Activated CD4-positive, alpha-beta T cell treated with anti-CD3 and anti-CD28 coated beads, Interleukin-2, amount 10 ng/mL, durations not matched to agents 24 days and 14 days (primary cell): ENCODE measurements at regions not wholly inside any gene's neighbourhood (a gene's known extent, or its start where the extent isn't known, plus 50 kb on each side); places are given as distances from the start of the nearest gene placed in this dataset.
"Not testable (repeated sequence)": the region's sequence is repeated elsewhere in the genome, so short reads cannot be mapped to it uniquely, and the experiment has no call there.

Experiments used
- DNase-seq: peaks from one replicate; pipeline ENCODE4 v3.0.0; 2022
- H3K27ac Mint-ChIP-seq: one replicate; pipeline ENCODE4 v1.8.0; 2022; ENCODE audit warnings: mild to moderate bottlenecking, mixed read lengths
- H3K27me3 Mint-ChIP-seq: one replicate; pipeline ENCODE4 v1.8.0; 2022; ENCODE audit warnings: mixed read lengths
- H3K36me3 Mint-ChIP-seq: one replicate; pipeline ENCODE4 v1.8.0; 2022; ENCODE audit warnings: low read depth, mild to moderate bottlenecking, mixed read lengths
- H3K4me1 Mint-ChIP-seq: one replicate; pipeline ENCODE4 v1.8.0; 2021; ENCODE audit warnings: mixed read lengths
- H3K4me3 Mint-ChIP-seq: one replicate; pipeline ENCODE4 v1.8.0; 2022; ENCODE audit warnings: mild to moderate bottlenecking, moderate library complexity, mixed read lengths
- H3K9me3 Mint-ChIP-seq: one replicate; pipeline ENCODE4 v1.8.0; 2021; ENCODE audit warnings: mixed read lengths
- intact Hi-C: fragments of 100-400 bp; cut with micrococcal nuclease; formaldehyde crosslinking; loops from one replicate; pipeline ENCODE4 v1.15.1; 2023

DNA sequence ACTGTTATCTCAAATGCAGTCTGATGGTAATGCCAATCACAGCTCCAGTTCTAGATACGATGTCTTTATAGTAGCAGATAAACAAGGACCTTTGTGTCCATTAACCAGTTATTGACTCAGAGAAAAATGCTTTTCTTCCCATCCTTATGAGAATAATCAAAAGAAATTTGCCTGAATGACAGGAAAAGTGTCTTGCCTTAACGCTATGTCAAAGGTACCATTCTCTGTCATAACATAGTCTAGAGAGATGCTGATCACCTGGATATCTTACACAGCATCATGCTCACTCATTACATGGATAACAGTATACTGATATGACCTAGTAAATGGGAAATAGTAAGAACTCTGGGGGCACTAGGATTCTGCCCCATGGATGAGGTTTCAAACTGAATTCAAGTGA is 151.7 kb upstream of the NEGR1 start:
- DNase-seq = no peak
- no peaks in the 10 kb centered on the region for H3K4me1 Mint-ChIP-seq
- intact Hi-C loops = no loop called here
- no peaks in the 10 kb centered on the region for H3K27me3 Mint-ChIP-seq
- H3K9me3 Mint-ChIP-seq = no peaks in the 10 kb centered on the region
- H3K4me3 Mint-ChIP-seq = no peak overlapping the region
- H3K36me3 Mint-ChIP-seq = no peaks in the 10 kb centered on the region
- H3K27ac Mint-ChIP-seq = no peak overlapping the region

DNA sequence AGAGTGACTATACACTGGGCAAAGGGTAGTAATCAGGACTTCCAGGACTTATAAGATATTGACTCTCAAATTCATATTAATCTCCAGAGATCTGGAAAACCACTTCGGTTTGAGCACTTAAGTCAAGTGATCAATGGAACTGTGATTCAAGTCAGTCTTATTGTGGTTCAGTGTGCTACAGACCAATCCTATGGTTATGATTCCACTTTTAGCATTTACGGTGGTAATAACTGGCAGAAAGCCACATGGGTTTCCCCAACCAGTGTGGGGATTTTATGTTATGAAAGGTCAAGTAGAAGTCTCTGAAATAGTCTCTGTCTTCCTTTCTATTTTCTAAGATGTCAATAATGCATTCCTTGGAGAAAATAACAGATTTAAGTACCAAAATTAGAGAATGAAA is 151.3 kb upstream of the NEGR1 start:
- Mint-ChIP-seq H3K4me1 (no peaks in the 10 kb centered on the region), H3K9me3 (no peaks in the 10 kb centered on the region), H3K27ac (no peak overlapping the region), H3K27me3 (no peaks in the 10 kb centered on the region), H3K36me3 (no peaks in the 10 kb centered on the region), H3K4me3 (no peak overlapping the region)
- no peak for DNase-seq
- intact Hi-C loops = no loop called here

DNA sequence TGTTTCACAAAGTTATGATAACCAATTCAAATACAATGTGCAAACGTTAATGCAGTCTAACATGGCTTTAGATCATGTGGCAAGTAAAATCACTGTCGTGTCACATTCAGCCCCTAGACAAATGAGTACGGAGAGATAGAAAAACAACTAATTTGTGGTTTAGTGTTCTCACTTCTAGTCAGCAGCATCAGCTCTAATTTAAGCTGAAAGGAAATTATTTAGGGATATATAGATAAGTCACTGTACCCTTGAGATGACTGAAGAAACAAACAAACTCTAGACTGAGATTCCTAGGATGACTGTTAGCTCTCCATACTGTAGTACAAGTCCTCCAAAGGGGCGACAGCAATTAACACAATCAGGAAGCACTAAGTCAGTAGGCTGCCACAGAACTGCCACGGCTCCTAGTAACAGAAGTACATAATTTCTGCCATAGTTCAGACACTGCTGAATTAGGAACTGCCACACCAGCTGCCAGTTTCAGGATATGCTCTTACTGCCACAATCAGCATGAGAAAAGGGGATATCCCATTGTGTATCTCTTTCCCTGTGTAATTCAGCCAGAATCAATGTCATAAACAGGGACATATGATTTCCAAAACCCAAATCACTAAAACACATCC is 150.4 kb upstream of the NEGR1 start:
- intact Hi-C loops = no loop called here
- H3K9me3 Mint-ChIP-seq = peaks cover 5% of the 10 kb centered on the region

DNA sequence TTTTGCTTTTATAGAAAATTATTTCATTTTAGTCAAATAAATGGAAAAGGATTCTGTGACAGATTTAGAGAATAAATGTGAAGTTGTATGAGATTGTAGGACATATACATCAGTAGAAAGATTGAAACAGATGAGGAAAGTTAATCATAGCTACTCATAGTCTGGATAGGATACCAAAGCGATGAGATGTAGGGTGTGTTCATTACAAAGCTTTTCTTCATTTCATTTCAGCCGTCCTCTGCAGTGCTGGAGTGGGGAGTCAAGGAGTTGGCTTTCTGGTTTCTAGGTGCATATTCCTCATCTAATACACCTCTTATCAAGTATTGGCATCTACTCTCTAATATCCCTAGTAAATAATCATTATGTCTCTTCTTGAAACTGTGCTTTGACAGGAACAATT is 149.5 kb upstream of the NEGR1 start:
- Mint-ChIP-seq H3K27me3 (no peaks in the 10 kb centered on the region), H3K9me3 (peaks cover 12% of the 10 kb centered on the region), H3K27ac (no peak overlapping the region), H3K4me3 (no peak overlapping the region), H3K36me3 (no peaks in the 10 kb centered on the region), H3K4me1 (no peaks in the 10 kb centered on the region)
- intact Hi-C loops = no loop called here
- DNase-seq = no peak

More for the DNA sequence above, 150.4 kb upstream of the NEGR1 start:
- H3K27ac Mint-ChIP-seq = no peak overlapping the region
- H3K4me1 Mint-ChIP-seq = no peaks in the 10 kb centered on the region
- DNase-seq = no peak
- no peaks in the 10 kb centered on the region for H3K36me3 Mint-ChIP-seq
- H3K27me3 Mint-ChIP-seq = no peaks in the 10 kb centered on the region
- no peak overlapping the region for H3K4me3 Mint-ChIP-seq

DNA sequence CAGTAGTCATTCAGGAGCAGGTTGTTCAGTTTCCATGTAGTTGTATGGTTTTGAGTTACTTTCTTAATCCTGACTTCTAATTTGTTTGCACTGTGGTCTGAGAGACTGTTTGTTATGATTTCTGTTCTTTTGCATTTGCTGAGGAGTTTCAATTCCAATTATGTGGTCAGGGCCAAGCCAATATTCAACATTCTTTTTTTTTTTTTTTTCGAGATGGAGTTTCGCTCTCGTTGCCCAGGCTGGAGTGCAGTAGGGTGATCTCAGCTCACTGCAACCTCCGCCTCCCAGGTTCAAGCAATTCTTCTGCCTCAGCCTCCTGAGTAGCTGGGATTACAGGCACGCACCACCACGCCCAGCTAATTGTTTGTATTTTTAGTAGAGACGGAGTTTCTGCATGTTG is 145.9 kb upstream of the NEGR1 start:
- not testable (repeated sequence) for H3K27me3 Mint-ChIP-seq

DNA sequence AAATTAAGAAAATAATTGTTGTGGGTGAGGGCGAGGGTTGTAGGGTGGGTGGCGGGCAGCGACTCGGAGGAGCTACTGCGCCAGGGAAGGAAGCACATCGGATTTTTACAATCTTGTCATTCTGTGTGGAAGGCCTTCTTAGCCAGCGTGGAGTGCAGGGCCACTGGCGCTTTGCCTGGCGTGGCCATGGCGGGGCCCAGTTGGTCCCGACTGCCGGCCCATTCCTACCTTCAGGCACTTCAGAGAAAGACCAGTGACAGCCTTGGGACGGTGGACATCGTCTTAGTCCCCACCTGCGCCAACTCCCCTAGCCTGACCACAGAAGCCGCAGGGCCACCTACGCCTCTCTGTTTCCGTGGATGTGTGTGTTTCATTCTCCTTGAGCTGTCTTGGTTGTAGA is 136.9 kb upstream of the NEGR1 start:
- intact Hi-C loops = no loop called here
- Mint-ChIP-seq H3K4me1 (no peaks in the 10 kb centered on the region), H3K36me3 (no peaks in the 10 kb centered on the region)

More for the DNA sequence above, 145.9 kb upstream of the NEGR1 start:
- H3K4me3 Mint-ChIP-seq, H3K36me3 Mint-ChIP-seq, intact Hi-C loops, DNase-seq, H3K4me1 Mint-ChIP-seq, H3K27ac Mint-ChIP-seq: not testable (repeated sequence)
- peaks cover 15% of the 10 kb centered on the region for H3K9me3 Mint-ChIP-seq

DNA sequence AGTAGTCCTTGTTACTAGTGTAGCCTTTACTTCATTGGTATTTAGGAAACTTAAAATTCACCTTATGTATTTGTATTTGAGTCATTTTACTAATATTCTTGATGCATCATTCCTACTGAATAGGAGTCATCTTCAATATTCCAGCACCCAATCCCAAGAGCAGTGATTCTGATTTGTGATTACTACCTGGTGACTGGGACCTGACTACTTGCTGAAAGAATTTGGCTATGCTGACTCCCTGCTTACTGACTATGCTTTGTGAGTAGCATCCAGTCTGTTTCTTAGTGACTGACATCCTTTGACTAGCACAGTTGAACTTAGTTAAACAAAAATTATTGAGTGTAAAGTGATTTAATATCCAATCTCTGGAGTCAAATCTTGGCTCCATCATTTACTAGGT is 129.9 kb upstream of the NEGR1 start:
- Mint-ChIP-seq H3K4me1 (no peaks in the 10 kb centered on the region), H3K27me3 (no peaks in the 10 kb centered on the region), H3K36me3 (no peaks in the 10 kb centered on the region), H3K9me3 (no peaks in the 10 kb centered on the region), H3K4me3 (no peak overlapping the region), H3K27ac (no peak overlapping the region)
- DNase-seq = no peak
- intact Hi-C loops = no loop called here

More for the DNA sequence above, 136.9 kb upstream of the NEGR1 start:
- Mint-ChIP-seq H3K9me3 (no peaks in the 10 kb centered on the region), H3K27ac (no peak overlapping the region), H3K4me3 (no peak overlapping the region), H3K27me3 (no peaks in the 10 kb centered on the region)
- no peak for DNase-seq

DNA sequence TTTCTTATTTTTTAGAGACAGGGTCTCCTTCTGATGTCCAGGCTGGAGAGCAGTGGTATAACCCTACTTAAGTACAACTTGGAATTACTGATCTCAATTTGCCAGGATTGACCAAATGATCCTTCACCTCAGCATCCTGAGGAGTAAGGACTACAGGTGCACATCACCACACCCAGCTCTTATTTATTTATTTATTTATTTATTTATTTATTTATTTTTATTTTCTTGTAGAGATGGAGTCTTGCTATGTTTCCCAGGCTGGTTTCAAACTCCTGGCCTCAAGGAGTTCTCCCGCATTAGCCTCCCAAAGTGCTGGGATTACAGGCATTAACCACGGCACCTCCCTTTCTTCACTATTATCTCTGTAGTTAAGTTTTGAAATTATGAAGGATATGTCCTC is 117.5 kb upstream of the NEGR1 start:
- Mint-ChIP-seq H3K27me3 (no peaks in the 10 kb centered on the region), H3K27ac (no peak overlapping the region), H3K36me3 (no peaks in the 10 kb centered on the region), H3K4me3 (no peak overlapping the region), H3K4me1 (no peaks in the 10 kb centered on the region), H3K9me3 (no peaks in the 10 kb centered on the region)
- DNase-seq = no peak
- intact Hi-C loops = no loop called here

DNA sequence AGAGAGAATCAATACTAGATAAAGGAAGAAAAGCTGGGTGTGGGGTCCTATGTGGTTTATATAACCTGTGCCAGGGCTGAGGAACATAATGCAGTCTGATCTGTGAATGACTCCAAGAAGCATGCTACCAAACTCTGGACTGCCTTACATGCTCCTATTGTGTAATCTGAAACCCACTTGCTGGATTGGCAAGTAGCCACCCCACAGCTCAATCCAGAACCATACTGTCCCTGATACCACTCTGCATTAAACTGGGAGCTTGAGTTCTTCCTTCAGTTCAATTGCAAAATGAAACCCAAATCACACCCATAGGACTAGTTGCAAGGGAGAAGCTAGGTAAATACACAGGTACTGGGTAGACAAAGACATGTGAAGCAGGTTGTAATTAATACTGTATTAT is 115.4 kb upstream of the NEGR1 start:
- no peaks in the 10 kb centered on the region for H3K27me3 Mint-ChIP-seq
- H3K36me3 Mint-ChIP-seq = no peaks in the 10 kb centered on the region
- no peaks in the 10 kb centered on the region for H3K4me1 Mint-ChIP-seq
- intact Hi-C loops = no loop called here
- no peak overlapping the region for H3K4me3 Mint-ChIP-seq
- no peak overlapping the region for H3K27ac Mint-ChIP-seq
- DNase-seq = no peak
- no peaks in the 10 kb centered on the region for H3K9me3 Mint-ChIP-seq

DNA sequence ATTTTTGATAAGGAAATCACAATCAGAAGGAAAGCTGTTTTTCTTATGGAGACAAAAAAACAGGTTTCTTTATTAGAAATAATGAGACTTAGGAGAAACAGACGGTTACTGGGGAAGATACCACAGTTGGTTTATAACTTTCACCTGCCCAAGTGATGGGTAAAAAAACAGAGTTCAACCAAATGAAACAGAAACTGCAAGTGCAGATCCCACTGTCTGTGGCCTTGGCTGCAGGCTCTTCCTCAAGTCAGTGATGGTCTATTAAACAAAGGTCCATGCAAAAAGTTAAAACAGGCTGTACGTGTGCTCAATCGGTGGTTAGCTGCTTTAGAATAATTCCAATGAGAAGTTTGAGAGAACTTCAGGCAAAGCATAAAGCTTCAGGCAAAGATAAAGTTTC is 112.1 kb upstream of the NEGR1 start:
- intact Hi-C loops = no loop called here
- Mint-ChIP-seq H3K4me3 (no peak overlapping the region), H3K36me3 (no peaks in the 10 kb centered on the region), H3K4me1 (no peaks in the 10 kb centered on the region), H3K9me3 (no peaks in the 10 kb centered on the region), H3K27me3 (no peaks in the 10 kb centered on the region), H3K27ac (no peak overlapping the region)
- DNase-seq = no peak

DNA sequence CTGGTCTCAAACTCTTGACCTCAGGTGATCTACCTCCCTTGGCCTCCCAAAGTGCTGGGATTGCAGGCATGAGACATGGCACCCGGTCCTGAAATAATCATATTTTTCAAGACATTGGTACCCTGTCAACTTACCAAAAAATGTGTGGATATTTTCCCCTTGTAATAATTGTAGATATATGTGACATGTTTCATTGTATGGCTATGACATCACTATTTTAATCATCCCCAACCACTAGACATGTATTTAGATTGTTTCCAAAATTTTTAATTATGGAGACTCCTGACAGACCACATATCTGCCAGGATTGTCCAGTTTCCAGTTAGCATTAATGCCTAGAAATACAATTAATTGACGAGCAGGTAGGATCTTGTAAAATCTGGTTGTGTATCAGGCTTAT is 96.7 kb upstream of the NEGR1 start:
- Mint-ChIP-seq H3K36me3 (no peaks in the 10 kb centered on the region), H3K4me1 (no peaks in the 10 kb centered on the region), H3K9me3 (no peaks in the 10 kb centered on the region), H3K27me3 (no peaks in the 10 kb centered on the region), H3K27ac (no peak overlapping the region), H3K4me3 (no peak overlapping the region)
- no peak for DNase-seq
- intact Hi-C loops = no loop called here

DNA sequence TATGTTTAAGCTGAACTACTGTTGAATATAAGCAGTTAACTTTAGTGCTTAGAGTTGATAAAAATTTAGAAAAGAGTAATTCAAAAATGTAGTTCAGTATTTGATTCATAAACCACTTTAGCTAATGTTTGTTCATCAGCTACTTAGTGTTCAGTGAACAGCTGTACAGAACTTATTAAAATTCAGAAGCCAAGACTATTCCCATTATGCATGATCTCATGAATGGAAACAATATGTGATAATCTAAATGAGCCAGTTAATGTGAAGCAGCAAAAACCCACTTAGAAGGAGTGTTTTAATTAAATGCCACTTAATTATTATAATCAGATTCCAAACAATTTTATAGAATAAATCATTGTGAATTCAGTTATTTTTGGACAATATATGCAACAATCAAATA is 92.9 kb upstream of the NEGR1 start:
- Mint-ChIP-seq H3K9me3 (no peaks in the 10 kb centered on the region), H3K4me3 (no peak overlapping the region), H3K36me3 (no peaks in the 10 kb centered on the region), H3K27me3 (no peaks in the 10 kb centered on the region), H3K4me1 (no peaks in the 10 kb centered on the region), H3K27ac (no peak overlapping the region)
- no peak for DNase-seq
- intact Hi-C loops = no loop called here

DNA sequence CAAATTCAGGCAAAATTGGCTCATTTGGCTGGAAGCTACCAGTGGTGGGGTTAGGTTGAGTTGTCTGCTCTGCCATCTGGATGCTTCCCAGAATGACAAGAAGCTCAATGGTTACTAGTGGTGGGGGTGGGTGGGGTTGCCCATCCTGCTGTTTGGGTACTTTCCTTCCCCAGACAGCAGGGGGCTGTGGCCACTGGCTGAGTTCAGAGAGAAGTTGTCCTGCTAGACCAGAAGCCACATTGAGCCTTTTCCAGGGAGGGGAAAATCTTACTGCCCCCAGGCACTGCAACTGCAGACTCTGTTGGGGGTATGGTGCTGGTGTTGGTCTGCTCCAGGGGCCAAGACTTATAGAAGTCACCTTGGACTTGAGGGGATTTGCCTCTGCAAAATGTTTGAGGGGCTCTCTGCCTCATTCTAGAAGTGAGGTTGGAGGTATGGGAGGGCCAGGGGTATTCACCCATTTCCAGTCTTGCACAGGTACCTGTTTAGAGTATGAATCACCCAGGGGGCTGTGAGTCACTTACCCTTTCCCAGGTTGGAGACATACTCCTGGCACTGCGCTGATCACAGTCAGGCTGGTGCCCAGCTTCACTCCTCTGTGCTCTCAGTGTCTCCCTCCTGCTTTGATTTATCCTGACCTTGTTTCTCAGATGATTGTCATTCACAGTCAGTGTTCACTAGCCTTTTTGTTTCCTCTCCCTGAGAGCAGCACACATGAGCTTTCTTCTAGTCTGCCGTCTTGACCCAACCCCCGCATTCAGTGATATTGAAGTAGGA is 89.1 kb upstream of the NEGR1 start:
- DNase-seq = no peak
- Mint-ChIP-seq H3K4me1 (no peaks in the 10 kb centered on the region), H3K9me3 (no peaks in the 10 kb centered on the region), H3K27ac (no peak overlapping the region), H3K4me3 (no peak overlapping the region), H3K36me3 (no peaks in the 10 kb centered on the region), H3K27me3 (no peaks in the 10 kb centered on the region)
- intact Hi-C loops = no loop called here

DNA sequence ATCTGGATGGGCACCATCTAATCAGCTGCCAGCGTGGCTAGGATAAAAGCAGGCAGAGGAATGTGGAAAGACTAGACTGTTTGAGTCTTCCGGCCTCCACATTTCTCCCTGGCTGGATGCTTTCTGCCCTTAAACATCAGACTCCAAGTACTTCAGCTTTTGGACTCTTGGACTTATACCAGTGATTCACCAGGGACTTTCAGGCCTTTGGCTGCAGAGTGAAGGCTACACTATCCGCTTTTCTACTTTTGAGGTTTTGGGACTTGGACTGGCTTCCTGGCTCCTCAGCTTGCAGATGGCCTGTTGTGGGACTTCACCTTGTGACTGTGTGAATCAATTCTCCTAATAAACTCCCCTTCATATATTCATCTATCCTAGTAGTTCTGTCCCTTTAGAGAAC is 88.5 kb upstream of the NEGR1 start:
- intact Hi-C loops, H3K9me3 Mint-ChIP-seq, H3K4me1 Mint-ChIP-seq, H3K36me3 Mint-ChIP-seq, H3K27ac Mint-ChIP-seq, H3K4me3 Mint-ChIP-seq, H3K27me3 Mint-ChIP-seq, DNase-seq: not testable (repeated sequence)
